Islet of Langerhans (tissue), 1 donor: ENCODE measurements at regions not wholly inside any gene's neighbourhood (a gene's known extent, or its start where the extent isn't known, plus 50 kb on each side); places are given as distances from the start of the nearest gene placed in this dataset.

Experiments
- FAIRE-seq: peaks from one replicate; lab custom pipeline; 2011; peaks lifted over from hg19 to GRCh38; lab: Jason Lieb, UNC

DNA sequence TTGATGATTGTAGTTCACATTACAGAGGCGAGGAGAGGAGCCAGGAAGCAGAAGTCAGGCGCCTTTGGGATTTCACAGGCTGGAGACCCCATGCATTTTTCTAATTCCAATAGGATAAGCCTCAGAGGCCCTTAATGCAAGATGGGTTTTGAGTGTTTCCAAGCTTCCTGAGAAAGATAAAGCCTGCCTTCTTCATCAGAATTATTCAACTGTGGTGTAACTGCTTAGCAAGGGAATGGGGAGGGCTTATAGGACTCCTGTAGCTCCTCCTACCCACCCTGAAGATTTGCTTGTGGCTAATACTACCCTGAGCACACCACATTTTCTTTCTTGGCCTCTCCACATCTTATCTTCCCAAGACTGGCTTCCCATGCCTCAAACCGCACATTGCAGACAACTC, 151.1 kb upstream of the ISX start:
- FAIRE-seq: no peak

DNA sequence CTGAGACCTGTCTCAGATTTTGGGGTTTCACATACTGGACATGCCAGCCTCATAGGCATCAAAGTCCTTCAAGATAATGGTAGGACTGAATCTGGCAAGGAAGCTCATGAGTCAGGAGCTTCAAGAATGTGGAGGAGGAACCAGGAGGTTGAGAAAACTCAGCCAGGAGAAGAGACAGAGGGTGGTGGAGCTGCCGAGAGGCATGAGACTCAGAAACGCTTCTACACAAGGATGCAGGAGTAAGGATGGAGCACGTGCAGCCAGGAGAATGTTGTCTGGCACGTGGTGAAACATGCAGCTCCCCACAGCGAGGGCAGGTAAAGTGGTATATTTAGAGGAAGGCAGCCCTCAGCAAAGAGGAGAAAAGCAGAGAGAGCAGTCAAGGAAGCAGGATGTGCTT, 148.7 kb upstream of the ISX start:
- FAIRE-seq: no peak

DNA sequence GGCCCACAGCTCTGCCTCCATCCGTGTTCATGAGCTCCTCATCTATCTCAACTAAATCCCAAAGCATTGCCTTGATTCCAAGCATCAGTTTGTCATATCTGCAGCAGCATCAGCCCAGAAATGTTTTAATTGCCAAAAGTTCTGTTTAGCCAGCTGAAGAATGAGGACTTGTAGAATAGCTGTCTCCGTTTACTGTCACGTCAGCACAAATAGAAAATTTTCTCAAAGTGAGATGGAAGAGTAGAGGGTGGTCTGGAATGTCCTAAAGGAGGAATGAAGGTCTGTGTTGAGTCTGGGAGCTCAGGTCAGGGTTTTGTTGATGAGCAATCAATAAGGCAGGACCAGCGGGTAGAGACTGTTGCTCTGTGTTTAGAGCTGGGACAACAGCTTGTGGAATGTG, 134.9 kb upstream of the ISX start:
- FAIRE-seq: no peak

DNA sequence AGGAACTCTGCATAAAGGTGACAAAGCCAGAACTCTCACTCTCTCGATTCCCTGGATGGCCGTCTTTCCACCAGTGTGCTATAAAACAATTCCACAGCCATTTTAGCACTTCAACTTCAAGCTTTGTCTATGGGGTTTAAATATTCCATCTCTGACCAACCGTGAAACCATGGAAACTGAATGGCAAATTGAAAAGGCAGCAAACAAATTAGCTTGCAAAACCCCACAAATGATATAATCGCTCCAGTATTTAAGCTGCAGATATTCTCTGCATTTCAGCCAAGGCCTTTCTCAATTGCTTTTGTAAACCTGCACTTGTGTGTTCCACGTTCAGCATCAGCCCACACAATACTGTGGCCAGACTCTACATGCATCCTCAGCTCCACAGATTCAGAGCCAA, 131.7 kb upstream of the ISX start:
- no peak for FAIRE-seq

DNA sequence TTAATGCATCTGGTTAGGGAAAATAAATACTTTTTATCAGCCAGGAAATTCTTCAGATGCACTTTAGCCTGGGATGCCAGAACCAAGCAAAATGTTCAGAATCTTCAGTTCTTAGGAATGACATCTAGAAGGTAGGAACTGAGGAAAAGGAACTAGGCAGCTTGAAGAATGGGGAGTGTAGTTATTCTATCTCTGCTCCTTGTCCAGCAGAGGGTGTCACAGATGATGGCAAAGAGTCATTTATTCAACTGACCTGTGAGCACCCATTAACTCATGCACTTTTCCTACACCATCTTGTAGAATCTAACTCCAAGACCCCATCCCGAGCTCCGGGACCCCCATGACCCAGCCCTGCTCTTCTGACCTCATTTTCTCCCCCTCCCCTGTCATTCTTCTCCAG, 122.1 kb upstream of the ISX start:
- FAIRE-seq: no peak

DNA sequence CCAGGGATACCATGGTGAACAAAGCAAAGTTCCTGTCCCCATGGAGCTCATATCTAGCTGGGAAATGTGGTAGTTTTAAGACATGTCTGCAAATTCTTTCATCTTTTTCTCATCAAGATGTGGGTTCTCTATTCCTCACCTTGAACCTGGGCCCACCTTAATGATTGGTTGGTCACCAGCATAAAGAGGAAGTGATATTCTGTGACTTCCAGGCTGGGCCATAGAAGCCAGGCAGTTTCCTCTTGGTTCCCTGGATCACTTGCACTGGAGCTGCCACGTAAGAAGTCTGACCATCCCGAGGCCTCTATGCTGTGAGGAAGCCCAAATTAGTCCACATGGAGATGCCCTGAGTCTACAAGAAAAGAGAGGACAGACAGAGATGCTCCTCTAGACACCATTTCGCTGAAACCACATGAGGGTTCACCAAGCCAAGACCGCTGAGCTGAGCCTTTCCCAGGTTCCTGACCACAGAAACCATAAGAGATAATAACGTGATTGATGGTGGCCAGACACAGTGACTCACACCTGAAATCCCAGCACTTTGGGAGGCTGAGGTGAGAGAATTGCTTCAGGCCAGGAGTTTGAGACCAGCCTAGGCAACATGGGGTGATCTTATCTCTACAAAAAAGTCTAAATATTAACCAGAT, 119.5 kb upstream of the ISX start:
- FAIRE-seq: no peak

DNA sequence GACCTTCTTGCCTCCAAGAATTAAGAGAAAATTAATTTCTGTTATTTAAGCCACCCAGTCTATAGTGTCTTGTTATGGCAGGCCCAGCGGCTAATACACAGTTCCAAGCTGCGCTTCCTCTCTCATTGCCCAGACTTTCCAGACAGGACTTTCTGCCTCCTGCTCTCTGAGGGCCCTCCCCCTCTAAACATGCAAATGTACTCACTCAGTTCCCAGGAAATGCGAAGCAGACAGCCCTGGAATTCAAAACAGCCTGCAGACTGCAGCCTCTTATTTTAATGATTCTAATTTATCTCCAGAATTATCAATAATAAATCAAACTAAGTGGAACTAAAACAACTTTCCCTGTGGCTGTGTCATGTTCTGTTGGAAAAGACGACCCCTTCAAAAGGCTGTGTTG, 115.5 kb upstream of the ISX start:
- FAIRE-seq: no peak

DNA sequence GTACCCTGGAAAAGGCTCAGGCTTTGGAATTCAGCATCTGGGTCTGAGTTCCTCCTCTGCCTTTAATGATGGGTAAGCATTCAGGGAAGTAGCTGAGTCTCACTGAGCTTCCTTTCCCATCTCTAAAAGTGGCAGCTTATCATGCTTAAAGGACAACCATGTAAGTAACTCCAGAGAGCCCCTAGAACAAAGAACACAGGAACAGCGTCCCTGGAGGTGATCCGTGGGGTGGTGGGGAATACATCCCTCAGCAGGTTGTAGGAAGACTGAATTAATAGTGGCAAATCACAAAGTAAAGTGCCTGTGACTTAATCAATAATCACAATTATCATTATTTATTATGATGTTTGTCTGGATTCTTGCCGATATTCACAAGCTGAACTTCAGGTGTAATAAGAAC, 114.7 kb upstream of the ISX start:
- no peak for FAIRE-seq

DNA sequence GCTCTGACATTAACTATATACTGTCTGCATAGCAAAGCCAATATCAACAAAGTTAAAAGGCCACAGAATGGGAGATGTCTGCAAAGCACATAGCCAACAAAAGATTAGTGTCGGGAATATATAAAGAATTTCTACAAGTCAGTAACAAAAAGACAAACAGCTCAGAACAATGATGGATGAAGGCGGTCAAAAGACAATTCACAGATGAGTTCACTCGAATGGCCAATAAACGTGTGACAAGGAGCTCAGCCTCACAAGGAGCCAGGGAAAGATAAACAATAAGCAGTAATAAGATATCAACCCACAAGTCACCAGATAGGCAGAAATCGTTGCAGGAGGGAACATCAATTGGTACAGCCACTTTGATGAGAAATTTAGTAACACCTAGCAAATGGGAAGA, 106.0 kb upstream of the ISX start:
- FAIRE-seq: no peak

DNA sequence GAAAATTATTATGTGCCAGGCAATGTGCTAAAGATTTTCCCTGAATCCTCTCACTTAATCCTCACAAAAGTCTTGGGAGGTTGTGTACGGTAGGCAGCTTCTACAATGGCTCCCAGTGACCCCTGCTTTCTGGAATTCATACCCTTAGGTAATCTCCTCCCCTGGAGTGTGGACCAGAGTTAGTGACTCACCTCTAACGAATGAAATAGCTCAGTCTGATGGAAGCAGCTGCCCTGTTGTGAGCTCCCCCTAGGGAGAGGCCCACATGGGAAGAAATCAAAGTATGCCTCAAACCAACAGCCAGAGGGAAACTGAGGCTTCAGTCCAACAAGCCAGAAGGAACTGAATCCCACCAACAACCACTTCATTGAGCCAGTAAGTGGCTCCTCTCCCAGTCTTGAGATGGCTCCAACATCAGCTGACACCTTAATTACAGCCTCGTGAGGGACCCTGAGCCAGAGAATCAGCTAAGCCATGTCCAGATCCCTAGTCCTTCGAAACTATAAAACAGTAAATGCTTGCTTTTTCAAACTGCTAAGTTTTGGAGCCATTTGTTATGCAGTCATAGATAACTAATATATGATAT, 98.9 kb upstream of the ISX start:
- no peak for FAIRE-seq

DNA sequence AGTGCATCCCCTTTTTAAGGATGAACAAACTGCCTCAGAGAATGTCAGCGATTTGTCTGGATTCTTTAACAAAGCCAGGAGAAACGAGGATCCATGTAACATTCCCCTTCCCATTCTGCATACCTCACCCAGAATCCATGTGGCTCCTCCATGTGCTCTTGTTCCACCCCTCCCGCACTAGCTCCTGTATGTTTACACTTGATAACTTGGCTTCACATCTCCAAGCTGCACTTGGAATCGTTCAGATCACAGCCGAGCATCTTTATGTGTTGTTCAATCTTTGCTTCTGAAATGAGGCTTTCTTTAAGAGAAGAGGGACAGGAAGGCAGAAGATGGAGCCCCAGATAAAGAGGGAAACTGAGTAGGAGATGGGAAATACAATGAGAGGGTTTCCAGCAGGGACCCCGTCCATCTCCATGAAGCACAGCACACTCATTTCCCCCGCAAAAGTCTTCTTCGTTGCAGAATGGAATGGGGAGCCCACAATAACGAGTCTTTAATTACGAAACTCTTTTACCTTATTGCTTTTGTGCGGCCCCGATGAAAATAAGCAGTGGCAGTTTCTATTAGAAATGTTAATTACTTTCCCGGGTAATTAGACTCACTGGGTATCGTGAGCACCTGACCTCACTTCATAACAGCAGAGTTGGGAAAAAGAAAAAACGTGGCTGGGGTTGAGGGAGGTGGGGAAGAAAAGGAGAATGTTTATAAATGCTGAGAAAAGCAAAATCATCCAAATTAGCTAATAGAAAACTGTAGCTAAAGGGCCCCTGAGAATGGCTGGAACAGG, 96.8 kb upstream of the ISX start:
- no peak for FAIRE-seq

DNA sequence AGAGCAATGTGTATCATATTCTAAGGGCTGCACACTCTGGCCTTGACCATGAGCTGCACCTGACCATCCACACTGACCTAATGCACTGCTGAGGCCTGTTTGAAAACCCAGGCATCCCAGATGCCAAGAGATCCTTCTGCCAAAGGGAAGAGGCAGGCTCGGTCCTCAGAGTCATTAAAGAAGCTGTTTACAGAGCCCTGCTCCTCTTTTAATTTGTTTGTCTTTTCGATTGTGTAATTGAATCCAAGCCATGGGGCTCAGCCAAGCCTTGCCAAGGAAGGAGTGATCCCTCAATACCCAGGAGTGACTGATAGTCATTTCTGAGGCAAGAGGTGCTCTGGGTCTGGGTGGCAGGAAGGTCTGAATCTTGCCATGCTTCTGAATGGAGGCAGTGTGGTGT, 94.5 kb upstream of the ISX start:
- no peak for FAIRE-seq

DNA sequence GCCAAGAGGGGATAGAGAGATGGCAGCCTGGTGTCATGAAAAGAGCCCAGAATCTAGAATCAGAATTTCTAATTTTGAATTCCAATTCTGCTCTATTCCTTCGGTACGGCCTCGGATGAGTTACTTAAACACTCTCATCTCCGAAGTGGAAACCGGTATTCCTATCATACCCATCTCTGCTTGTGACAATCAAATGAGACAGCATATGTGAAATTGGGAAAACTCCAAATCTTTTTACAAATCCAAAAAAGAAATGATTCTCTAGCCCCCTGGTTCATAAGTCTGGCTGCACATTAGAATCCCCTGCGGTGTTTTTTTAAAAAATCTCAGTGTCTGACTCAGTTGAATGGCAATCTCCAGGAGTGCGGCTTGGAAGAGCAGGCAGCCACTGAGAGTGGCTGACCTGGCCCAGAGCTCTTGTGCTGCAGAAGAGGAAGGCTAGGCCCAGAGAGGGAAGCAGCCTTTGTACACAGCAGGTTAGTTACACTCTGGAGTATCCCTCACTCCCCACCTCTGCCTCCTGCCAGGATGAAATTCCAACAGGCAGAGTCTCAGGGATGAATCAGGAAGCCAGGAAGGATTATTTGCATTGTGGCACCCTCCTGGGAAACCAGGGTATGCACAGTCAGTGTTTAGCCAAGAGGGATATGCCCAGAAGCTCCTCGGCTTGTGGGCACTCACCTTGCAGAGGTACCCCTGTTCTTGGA, 93.6 kb upstream of the ISX start:
- FAIRE-seq: no peak

DNA sequence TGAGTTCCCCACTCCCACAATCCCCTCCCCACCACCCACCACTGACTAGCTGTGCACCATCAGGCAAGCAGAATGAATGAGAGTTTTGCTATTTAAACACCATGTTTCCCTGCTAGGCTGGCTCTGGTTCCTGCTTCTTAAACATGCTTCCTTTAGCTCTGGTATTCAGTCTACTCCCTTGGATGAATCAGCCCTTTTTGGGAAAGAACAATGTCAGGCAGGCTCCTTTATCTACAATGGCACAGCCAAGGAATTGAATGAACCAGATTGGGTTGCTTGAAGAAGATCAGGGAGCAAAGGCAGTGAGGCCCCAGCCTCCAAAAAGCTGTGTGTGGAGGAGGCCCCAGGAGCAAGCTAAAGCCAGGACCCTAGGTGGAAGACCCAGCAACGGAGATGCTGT, 92.9 kb upstream of the ISX start:
- FAIRE-seq: no peak

DNA sequence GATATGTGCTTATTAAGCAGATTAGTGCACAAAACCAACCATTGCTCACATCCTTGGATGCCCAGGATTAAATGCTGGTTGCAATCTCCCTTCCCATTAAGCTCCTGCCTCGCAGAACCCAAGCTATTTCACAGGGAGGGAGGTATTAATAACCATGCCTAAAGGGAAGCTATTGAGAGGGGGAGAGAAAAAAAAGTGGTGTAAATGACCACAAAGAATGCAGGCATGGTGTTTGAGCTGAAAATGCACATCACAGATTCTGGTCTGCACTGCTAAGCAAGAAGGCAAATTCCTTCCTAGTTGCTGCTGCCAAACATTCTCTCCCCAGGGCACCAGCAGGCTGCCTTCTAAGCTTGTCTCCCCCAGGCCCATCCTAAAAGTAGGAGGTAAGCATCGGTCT, 92.0 kb upstream of the ISX start:
- no peak for FAIRE-seq

DNA sequence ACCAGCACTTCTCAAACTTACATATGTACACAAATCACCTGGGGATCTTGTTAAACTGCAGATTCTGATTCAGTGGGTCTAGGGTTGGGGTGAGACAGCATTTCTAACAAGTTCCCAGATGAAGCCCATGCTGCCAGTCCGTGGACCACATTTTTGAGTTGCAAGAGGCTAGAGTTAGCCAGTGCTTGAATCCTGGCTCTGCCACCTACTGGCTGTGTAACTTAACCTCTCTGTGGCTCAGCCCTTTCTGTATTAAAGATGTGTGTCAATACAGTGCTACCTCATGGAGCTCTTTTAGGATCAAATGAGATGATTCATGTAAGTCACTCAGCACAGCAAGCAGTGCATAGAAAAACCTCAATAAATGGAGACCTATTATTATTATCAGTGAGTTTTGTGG, 90.2 kb upstream of the ISX start:
- FAIRE-seq: no peak

DNA sequence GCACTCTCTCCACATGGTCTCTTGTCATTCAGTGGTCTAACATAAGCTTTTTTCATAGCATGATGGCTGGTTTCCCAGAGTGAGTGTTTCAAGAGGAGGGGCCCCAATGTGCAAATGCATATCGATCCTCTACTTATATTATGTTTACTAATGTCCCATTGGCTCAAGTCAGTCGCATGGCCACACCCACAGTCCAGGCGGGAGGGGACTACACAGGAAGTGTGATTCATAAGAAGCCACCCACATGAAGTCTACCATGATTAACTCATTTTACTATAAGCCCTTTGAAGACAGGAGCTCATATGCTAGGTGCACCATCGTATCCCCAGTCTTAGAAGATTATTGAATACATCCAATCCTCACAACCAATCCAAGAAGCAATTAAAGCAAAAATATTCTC, 89.5 kb upstream of the ISX start:
- no peak for FAIRE-seq

DNA sequence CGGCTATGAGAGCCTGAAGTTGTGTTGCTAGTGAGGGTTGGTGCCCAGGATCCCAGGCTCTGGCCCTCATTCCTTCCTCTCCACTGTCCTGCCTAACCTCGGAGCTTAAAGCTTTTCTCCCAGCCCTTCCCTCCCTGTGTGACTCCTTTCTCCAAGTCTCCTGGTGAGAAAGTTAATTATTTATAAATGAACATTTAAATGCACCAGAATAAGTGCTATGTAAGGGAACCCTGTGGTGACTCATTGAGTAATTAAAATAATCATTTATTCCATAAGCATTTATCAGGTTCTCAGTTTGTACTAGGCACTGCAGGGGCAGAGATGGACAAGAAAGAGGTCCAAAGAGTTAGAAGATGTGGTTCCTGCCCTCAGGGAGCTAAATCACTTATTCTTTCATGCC, 89.1 kb upstream of the ISX start:
- FAIRE-seq: no peak

DNA sequence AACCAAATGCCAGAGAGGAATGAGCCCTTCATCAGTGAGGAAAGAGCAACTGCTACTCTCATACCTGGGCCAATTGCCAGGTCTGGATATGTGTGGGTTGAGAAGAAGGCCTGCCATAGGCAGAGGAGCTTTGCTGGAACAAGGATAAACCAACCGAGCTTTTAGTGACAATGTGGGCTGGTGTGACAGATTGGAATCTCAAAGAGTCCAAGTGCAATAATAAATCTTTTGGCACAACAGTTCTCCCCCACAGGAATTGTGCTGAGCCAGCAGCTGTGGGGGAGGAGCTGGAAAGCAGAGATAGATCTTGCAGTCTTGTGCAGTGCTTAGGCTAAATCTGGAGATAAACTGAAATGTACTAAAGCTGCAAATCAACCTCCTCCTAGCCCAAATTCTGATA, 79.4 kb upstream of the ISX start:
- no peak for FAIRE-seq

DNA sequence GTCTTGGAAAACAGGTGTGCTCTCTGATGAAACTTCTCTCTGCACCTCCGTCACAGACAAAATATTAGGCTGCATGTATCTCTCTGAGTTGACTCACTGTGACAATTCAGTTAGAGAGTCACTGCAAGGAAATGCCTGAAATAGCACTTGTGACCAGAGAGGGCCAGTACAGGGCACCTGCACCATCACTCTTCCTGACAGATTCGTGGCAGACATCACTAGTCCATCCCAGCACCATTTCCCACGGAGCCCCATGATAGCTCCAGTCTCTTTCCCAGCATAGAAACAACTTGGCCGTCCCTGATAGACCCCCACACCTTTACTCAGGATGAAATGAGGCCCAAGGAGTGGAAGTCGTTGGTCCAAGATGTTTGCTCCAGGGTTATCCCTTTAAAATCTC, 73.3 kb upstream of the ISX start:
- no peak for FAIRE-seq

DNA sequence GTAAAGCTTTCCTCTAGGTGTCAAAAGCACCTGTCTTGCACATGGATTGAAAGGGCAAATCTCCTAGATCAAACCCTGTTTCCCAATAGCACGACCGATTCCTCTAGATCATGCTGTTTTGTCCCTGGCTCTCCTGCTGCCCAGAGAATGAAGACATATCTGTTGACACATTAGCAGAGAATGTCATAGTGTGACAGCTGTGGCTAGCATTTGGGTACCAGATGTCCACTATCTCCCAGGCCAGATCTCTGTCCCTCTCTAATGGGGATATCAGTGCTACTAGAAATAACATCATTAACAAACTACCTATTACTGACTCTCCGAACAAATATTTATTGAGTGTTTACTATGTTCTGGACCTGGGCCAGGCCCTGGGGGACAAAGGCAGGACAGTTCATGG, 72.4 kb upstream of the ISX start:
- peak; percentile 97 for FAIRE-seq

DNA sequence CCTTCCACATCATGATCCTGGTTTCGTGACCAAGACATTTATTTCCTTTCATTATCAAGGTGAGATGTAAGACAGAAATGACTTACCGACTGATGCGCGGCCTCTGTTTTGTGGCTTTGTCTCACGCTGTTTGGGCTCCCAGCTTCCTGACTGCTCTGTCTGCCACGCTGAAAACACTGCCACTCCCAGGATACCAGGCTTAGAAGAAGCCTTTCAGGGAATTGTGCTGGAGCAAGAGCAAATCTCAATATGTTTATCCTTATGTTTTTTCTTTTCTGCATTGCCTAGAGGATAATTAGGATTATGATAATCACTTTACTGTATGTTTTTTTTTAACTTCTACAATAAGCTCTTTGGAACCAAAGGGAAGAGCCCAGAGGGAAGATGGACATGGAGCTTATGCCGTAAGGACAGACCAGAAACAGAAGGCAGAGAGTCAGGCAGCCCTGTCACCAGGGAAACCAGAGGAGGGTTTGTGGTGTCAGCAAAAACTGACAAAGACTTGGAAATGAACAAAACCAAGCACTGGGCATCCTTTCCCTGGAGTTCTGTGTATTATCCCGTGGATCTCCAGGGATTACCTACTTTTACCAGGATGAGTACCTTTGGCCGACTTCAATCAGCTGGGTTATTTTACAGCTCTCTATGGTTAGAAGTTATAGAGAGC, 68.2 kb upstream of the ISX start:
- no peak for FAIRE-seq

DNA sequence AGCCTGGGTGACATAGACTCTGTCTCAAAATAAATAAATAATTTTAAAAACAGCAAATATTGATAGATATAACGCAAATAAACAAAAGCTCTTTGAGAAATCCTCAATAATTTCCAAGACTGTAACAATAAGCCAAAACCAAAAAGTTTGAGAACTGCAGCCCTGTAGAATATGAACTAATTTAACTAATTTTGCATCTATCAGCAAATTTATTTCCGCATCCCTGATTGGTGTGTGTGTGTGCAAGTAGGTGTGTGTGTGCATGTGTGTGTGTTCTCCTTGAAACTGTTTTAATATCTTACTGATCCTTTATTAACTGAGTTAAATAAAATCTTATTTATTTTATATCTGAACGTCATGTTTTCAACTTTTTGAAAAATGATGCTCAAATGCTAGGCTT, 67.0 kb upstream of the ISX start:
- FAIRE-seq: no peak
